B cell (primary cell): ENCODE measurements at regions not wholly inside any gene's neighbourhood (a gene's known extent, or its start where the extent isn't known, plus 50 kb on each side); places are given as distances from the start of the nearest gene placed in this dataset.

ENCODE experiments used
- ATAC-seq: fragments of 200-7000 bp; cut with Tn5 transposase; one replicate; pipeline ENCODE4 v1.10.0; 2021; ENCODE audit warnings: low read depth, mild to moderate bottlenecking, moderate number of reproducible peaks, moderate library complexity
- CTCF ChIA-PET: fragments of 350-600 bp; sonication (Branson Sonifier 250); formaldehyde crosslinking; loops from one replicate; lab custom pipeline; 2021; ENCODE audit warnings: antibody characterized with exemption, inconsistent platforms; lab: Charles Lee
- POLR2A ChIA-PET: fragments of 350-600 bp; sonication (Branson Sonifier 250); formaldehyde crosslinking; loops from one replicate; lab custom pipeline; 2021; ENCODE audit warnings: antibody characterized with exemption; lab: Charles Lee
- DNase-seq: peaks from one replicate; pipeline ENCODE4 v3.0.0; 2013
- H2AFZ ChIP-seq: 2 replicates; pipeline ENCODE4 v1.6.1; 2012; ENCODE audit warnings: mild to moderate bottlenecking, low read depth, low read length; ENCODE audit not compliant: insufficient read depth, poor library complexity, severe bottlenecking
- H3K27ac ChIP-seq, 2 donors: 1 replicate in 1 of 2; 2 replicates in 1 of 2; pipeline ENCODE4 v1.5.1; 2012 to 2013; ENCODE audit warnings: low read length in 2 of 2, mild to moderate bottlenecking in 2 of 2, moderate library complexity in 1 of 2
- H3K27me3 ChIP-seq, 4 experiments: fragments of 200-600 bp in 1 of 4; sonication (generic) in 1 of 4; replicated peaks in 1 of 4; 1 replicate in 2 of 4; 2 replicates in 2 of 4; pipeline versions ENCODE4 v1.6.1 to v1.7.0; 2013 to 2016; ENCODE audit warnings: low read length in 3 of 4, mild to moderate bottlenecking in 2 of 4, mixed read lengths in 1 of 4, moderate library complexity in 1 of 4; ENCODE audit not compliant: insufficient read depth in 4 of 4, control insufficient read depth in 3 of 4; ENCODE audit errors: control extremely low read depth in 1 of 4
- H3K36me3 ChIP-seq, 2 experiments: replicated peaks in 1 of 2; 1 replicate in 1 of 2; 2 replicates in 1 of 2; pipeline versions ENCODE4 v1.6.1 to v1.7.1; 2013; ENCODE audit warnings: low read length in 1 of 2; ENCODE audit not compliant: insufficient read depth in 2 of 2, control insufficient read depth in 1 of 2; ENCODE audit errors: control extremely low read depth in 1 of 2, extremely low read depth in 1 of 2
- H3K4me1 ChIP-seq, 2 donors: fragments of 200-600 bp in 1 of 2; sonication (generic) in 1 of 2; 1 replicate in 1 of 2; 2 replicates in 1 of 2; pipeline versions ENCODE4 v1.5.1 to v1.6.1; 2013 to 2017; ENCODE audit warnings: low read length in 2 of 2; ENCODE audit not compliant: control insufficient read depth in 2 of 2, insufficient read depth in 2 of 2
- H3K4me2 ChIP-seq: replicated peaks from 2 replicates; pipeline ENCODE3; 2012; ENCODE audit warnings: mild to moderate bottlenecking, low read depth, low read length; ENCODE audit not compliant: poor library complexity, severe bottlenecking
- H3K4me3 ChIP-seq, 5 experiments: fragments of 200-600 bp in 1 of 5; sonication (generic) in 1 of 5; 1 replicate in 3 of 5; 2 replicates in 2 of 5; pipeline versions ENCODE4 v1.5.1 to v1.7.0; 2011 to 2016; ENCODE audit warnings: low read length in 4 of 5, mild to moderate bottlenecking in 4 of 5, low read depth in 2 of 5, control low read depth in 1 of 5, moderate library complexity in 1 of 5; ENCODE audit not compliant: insufficient read depth in 1 of 5; ENCODE audit errors: control extremely low read depth in 1 of 5, extremely low read depth in 1 of 5
- H3K79me2 ChIP-seq: fragments of 200-600 bp; sonication (generic); one replicate; pipeline ENCODE4 v1.6.0; 2016; ENCODE audit warnings: low read length; ENCODE audit not compliant: control insufficient read depth, insufficient read depth
- H3K9ac ChIP-seq: fragments of 200-600 bp; sonication (generic); 2 replicates; pipeline ENCODE4 v1.6.1; 2017; ENCODE audit warnings: mild to moderate bottlenecking, low read length, moderate library complexity
- H3K9me3 ChIP-seq, 3 donors: one replicate each; pipeline versions ENCODE4 v1.6.1 to v1.7.1; 2013; ENCODE audit warnings: low read length in 2 of 3; ENCODE audit not compliant: control insufficient read depth in 2 of 3, insufficient read depth in 1 of 3; ENCODE audit errors: control extremely low read depth in 1 of 3
- H4K20me1 ChIP-seq: 2 replicates; pipeline ENCODE4 v1.6.0; 2012; ENCODE audit warnings: mild to moderate bottlenecking, low read length; ENCODE audit not compliant: insufficient read depth, control insufficient read depth, poor library complexity, severe bottlenecking
- H3K27ac Mint-ChIP-seq: one replicate; pipeline ENCODE4 v1.8.0; 2021; ENCODE audit warnings: mixed read lengths
- H3K27me3 Mint-ChIP-seq: one replicate; pipeline ENCODE4 v1.8.0; 2021; ENCODE audit warnings: mixed read lengths
- H3K4me1 Mint-ChIP-seq: one replicate; pipeline ENCODE4 v1.8.0; 2021; ENCODE audit warnings: mixed read lengths
- H3K4me3 Mint-ChIP-seq: one replicate; pipeline ENCODE4 v1.8.0; 2021; ENCODE audit warnings: mixed read lengths
- H3K9me3 Mint-ChIP-seq: one replicate; pipeline ENCODE4 v1.8.0; 2022; ENCODE audit warnings: mixed read lengths; ENCODE audit not compliant: insufficient read depth
- EZH2 ChIP-seq: IDR thresholded peaks from 2 replicates; pipeline ENCODE4 v1.6.1; 2012; ENCODE audit warnings: borderline replicate concordance, low read depth, mild to moderate bottlenecking, moderate library complexity, low read length; ENCODE audit not compliant: insufficient read depth, poor library complexity, severe bottlenecking
- WGBS: methylation state at CpG from one replicate; pipeline ENCODE4 v1.1.5; 2013; ENCODE audit warnings: missing lambda C conversion rate; ENCODE audit not compliant: insufficient coverage; 5-methylcytosine and 5-hydroxymethylcytosine counted together
- intact Hi-C: fragments of 100-400 bp; cut with micrococcal nuclease; formaldehyde crosslinking; loops from one replicate; pipeline ENCODE4 v1.10.0; 2022
- TF ChIP-seq, protein P1 (sequence below): fragments of 200-600 bp; IDR thresholded peaks from one replicate; pipeline ENCODE4 v1.8.0; 2022; ENCODE audit warnings: antibody characterized with exemption, mild to moderate bottlenecking

DNA sequence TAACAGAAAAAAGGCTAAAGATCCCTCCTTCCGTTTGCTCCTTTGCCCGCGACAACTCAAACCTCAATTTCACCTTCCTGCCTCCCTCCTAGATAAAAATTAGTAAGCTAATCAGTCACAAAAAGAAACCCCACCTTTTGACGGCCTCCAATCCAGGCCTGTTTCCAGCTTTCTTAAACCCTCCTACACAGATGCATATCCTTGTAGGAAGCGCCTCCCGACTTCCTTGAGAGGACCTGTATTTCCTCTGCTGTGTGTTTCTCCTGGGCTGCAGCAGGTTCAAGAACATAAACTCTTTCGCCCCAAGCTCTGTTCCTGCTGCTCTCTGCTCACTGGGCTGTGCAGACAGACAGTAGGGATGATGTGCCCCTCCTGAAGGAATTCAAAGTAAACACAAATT, 168.8 kb downstream of the CYYR1 start:
- Histone ChIP-seq H3K9ac (no peak overlapping the region), H3K27me3 (no peaks in the 10 kb centered on the region), H3K79me2 (no peaks in the 10 kb centered on the region), H4K20me1 (no peaks in the 10 kb centered on the region), H3K36me3 (no peaks in the 10 kb centered on the region), H3K4me1 (no peaks in the 10 kb centered on the region), H3K27ac (no peak overlapping the region), H3K4me2 (no peak overlapping the region), H3K9me3 (no peaks in the 10 kb centered on the region), H2AFZ (no peak overlapping the region), H3K4me3 (no peak overlapping the region)
- Mint-ChIP-seq H3K27ac (no peak overlapping the region), H3K4me3 (no peak overlapping the region), H3K9me3 (peaks cover 6% of the 10 kb centered on the region), H3K27me3 (no peaks in the 10 kb centered on the region), H3K4me1 (peaks cover 3% of the 10 kb centered on the region)
- POLR2A ChIA-PET, result no interaction called here
- no peak for DNase-seq
- CTCF ChIA-PET, result no interaction called here
- ATAC-seq, result no peak
- no peak for TF ChIP-seq EZH2
- TF ChIP-seq, protein P1, sequence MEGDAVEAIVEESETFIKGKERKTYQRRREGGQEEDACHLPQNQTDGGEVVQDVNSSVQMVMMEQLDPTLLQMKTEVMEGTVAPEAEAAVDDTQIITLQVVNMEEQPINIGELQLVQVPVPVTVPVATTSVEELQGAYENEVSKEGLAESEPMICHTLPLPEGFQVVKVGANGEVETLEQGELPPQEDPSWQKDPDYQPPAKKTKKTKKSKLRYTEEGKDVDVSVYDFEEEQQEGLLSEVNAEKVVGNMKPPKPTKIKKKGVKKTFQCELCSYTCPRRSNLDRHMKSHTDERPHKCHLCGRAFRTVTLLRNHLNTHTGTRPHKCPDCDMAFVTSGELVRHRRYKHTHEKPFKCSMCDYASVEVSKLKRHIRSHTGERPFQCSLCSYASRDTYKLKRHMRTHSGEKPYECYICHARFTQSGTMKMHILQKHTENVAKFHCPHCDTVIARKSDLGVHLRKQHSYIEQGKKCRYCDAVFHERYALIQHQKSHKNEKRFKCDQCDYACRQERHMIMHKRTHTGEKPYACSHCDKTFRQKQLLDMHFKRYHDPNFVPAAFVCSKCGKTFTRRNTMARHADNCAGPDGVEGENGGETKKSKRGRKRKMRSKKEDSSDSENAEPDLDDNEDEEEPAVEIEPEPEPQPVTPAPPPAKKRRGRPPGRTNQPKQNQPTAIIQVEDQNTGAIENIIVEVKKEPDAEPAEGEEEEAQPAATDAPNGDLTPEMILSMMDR, result no peak
- 90% methylated on average over 6 of the region's 7 CpGs for WGBS
- intact Hi-C loops, result no loop called here

DNA sequence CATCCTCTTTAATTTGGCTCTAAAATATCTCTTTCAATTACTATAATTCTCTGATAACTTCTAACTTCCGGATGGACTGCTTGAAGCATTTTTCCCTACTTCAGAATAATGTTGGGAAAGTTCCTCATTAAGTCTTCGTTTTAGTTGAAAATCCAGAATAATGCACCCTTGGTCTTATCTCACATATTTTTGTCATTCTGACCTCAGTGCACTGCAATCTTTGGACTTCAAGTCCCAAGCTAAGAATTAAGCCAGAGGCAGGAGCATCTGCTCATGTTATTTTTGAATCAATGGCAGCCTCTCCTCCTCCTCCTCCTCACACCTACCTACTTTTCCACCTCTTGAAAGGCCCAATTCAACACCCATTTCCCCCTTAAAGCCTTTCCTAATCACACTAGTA, 169.8 kb downstream of the CYYR1 start:
- H3K9me3 Mint-ChIP-seq, result peaks cover 6% of the 10 kb centered on the region
- intact Hi-C loops, result no loop called here

More for the DNA sequence above, 169.8 kb downstream of the CYYR1 start:
- 80% methylated on average over 1 of the region's 2 CpGs for WGBS
- no peaks in the 10 kb centered on the region for H3K27me3 Mint-ChIP-seq
- ATAC-seq (no peak), DNase-seq (no peak)
- H3K9ac ChIP-seq, result no peak overlapping the region
- H3K9me3 ChIP-seq, result no peaks in the 10 kb centered on the region
- no peak overlapping the region for H3K27ac ChIP-seq
- H4K20me1 ChIP-seq, result no peaks in the 10 kb centered on the region
- H3K79me2 ChIP-seq, result no peaks in the 10 kb centered on the region
- no peak overlapping the region for H3K27ac Mint-ChIP-seq
- H3K4me1 Mint-ChIP-seq, result peaks cover 3% of the 10 kb centered on the region
- H3K4me3 Mint-ChIP-seq, result no peak overlapping the region
- ChIA-PET CTCF (no interaction called here), POLR2A (no interaction called here)
- no peaks in the 10 kb centered on the region for H3K4me1 ChIP-seq
- H3K27me3 ChIP-seq, result no peaks in the 10 kb centered on the region
- H3K4me3 ChIP-seq, result no peak overlapping the region
- H2AFZ ChIP-seq, result no peak overlapping the region
- H3K4me2 ChIP-seq, result no peak overlapping the region
- TF ChIP-seq EZH2, result no peak
- TF ChIP-seq, protein P1, result no peak
- no peaks in the 10 kb centered on the region for H3K36me3 ChIP-seq
